ENCODE measurements at regions not wholly inside any gene's neighbourhood (a gene's known extent, or its start where the extent isn't known, plus 50 kb on each side); places are given as distances from the start of the nearest gene placed in this dataset.

- ChIA-PET CTCF (interaction anchor here (0.7 to 1.0 kb wide), 2 partner anchors 28 to 316 kb away, joined by 4 read pairs; no protein-coding TSS in a partner anchor), POLR2A (no interaction called here)
- Histone ChIP-seq H3K36me3 (ENCODE audit: control insufficient read depth in 2 of 2, insufficient read depth in 1 of 2, low read length in 2 of 2) (no peaks in the 10 kb centered on the region), H3K4me1 (ENCODE audit: control insufficient read depth, insufficient read depth, low read length) (peaks cover 8% of the 10 kb centered on the region; the same call in 1 of the 2 replicates), H3K9me3 (ENCODE audit: control insufficient read depth, insufficient read depth, low read depth, low read length) (no peaks in the 10 kb centered on the region), H3K27ac (ENCODE audit: extremely low read depth, low read depth, low read length) (no peak overlapping the region), H3K4me3 (ENCODE audit: low read depth, low read length) (no peak overlapping the region)
- TF ChIP-seq MEIS1 (CRISPR knock-in tag; IDR thresholded peaks at IDR 0.05; ENCODE audit: borderline replicate concordance) (no peak), ZFP41 (tag by site-specific recombination; IDR thresholded peaks at IDR 0.05; ENCODE audit: borderline replicate concordance) (no peak), ZNF121 (tag by site-specific recombination; IDR thresholded peaks at IDR 0.05) (no peak), ZNF214 (tag by site-specific recombination; IDR thresholded peaks at IDR 0.05; ENCODE audit: borderline replicate concordance) (no peak), ZBTB8A (tag by site-specific recombination; IDR thresholded peaks at IDR 0.05) (no peak), SCRT2 (tag by site-specific recombination; IDR thresholded peaks at IDR 0.05) (no peak), TCF7L2 (IDR thresholded peaks at IDR 0.05; ENCODE audit: borderline replicate concordance, low read depth, low read length) (no peak), GLI4 (tag by site-specific recombination; IDR thresholded peaks at IDR 0.05) (no peak), ZNF521 (tag by site-specific recombination; IDR thresholded peaks at IDR 0.05) (no peak), GLIS1 (tag by site-specific recombination; IDR thresholded peaks at IDR 0.05) (no peak), KLF10 (tag by site-specific recombination; IDR thresholded peaks at IDR 0.05) (no peak), EGR2 (tag by site-specific recombination; IDR thresholded peaks at IDR 0.05; ENCODE audit: low read depth) (no peak), MZF1 (tag by site-specific recombination; IDR thresholded peaks at IDR 0.05; ENCODE audit: borderline replicate concordance) (no peak), ZNF501 (tag by site-specific recombination; IDR thresholded peaks at IDR 0.05) (no peak), PRDM6 (tag by site-specific recombination; IDR thresholded peaks at IDR 0.05) (no peak), ZNF837 (tag by site-specific recombination; IDR thresholded peaks at IDR 0.05) (no peak), ZNF776 (tag by site-specific recombination; IDR thresholded peaks at IDR 0.05; ENCODE audit: borderline replicate concordance) (no peak), ZEB2 (tag by site-specific recombination; IDR thresholded peaks at IDR 0.05) (no peak)
Observed at GRCh38 chr6:126721581-126722160, 381.8 kb downstream of the CENPW start.

GRCh38 chr6:126722411-126722810, 382.5 kb downstream of the CENPW start:
- ChIA-PET POLR2A (no interaction called here), CTCF (interaction anchor here (0.7 kb wide), 1 partner anchor 29 kb away, joined by 4 read pairs; no protein-coding TSS in a partner anchor)
- Histone ChIP-seq H3K4me1 (ENCODE audit: control insufficient read depth, insufficient read depth, low read length) (peaks cover 2% of the 10 kb centered on the region; the same call in 1 of the 2 replicates), H3K27ac (ENCODE audit: extremely low read depth, low read depth, low read length) (no peak overlapping the region), H3K9me3 (ENCODE audit: control insufficient read depth, insufficient read depth, low read depth, low read length) (no peaks in the 10 kb centered on the region), H3K36me3 (ENCODE audit: control insufficient read depth in 2 of 2, insufficient read depth in 1 of 2, low read length in 2 of 2) (no peaks in the 10 kb centered on the region), H3K4me3 (ENCODE audit: low read depth, low read length) (no peak overlapping the region)
- no peak for TF ChIP-seq INSM2 (tag by site-specific recombination; IDR thresholded peaks at IDR 0.05)

GRCh38 chr6:126723541-126724170, 383.7 kb downstream of the CENPW start:
- Histone ChIP-seq H3K9me3 (ENCODE audit: control insufficient read depth, insufficient read depth, low read depth, low read length) (no peaks in the 10 kb centered on the region), H3K27ac (ENCODE audit: extremely low read depth, low read depth, low read length) (no peak overlapping the region), H3K36me3 (ENCODE audit: control insufficient read depth in 2 of 2, insufficient read depth in 1 of 2, low read length in 2 of 2) (no peaks in the 10 kb centered on the region), H3K4me1 (ENCODE audit: control insufficient read depth, insufficient read depth, low read length) (no peaks in the 10 kb centered on the region), H3K4me3 (ENCODE audit: low read depth, low read length) (no peak overlapping the region)
- POLR2A ChIA-PET, result no interaction called here
- CTCF ChIA-PET, result no interaction called here
- no peak for TF ChIP-seq SP7 (tag by site-specific recombination; IDR thresholded peaks at IDR 0.05)
- TF ChIP-seq ZBTB6 (tag by site-specific recombination; IDR thresholded peaks at IDR 0.05), result no peak
- no peak for TF ChIP-seq ZFHX2 (tag by site-specific recombination; conservative IDR thresholded peaks at IDR 0.05)
- no peak for TF ChIP-seq GLI2 (tag by site-specific recombination; IDR thresholded peaks at IDR 0.05; ENCODE audit: borderline replicate concordance, low read depth)
- no peak for TF ChIP-seq KLF8 (tag by site-specific recombination; IDR thresholded peaks at IDR 0.05)
- no peak for TF ChIP-seq KLF7 (tag by site-specific recombination; IDR thresholded peaks at IDR 0.05; ENCODE audit: borderline replicate concordance)
- TF ChIP-seq ZNF37A (tag by site-specific recombination; IDR thresholded peaks at IDR 0.05), result no peak
- TF ChIP-seq ELK4 (IDR thresholded peaks at IDR 0.05; ENCODE audit: borderline replicate concordance, low read depth, low read length), result no peak
- no peak for TF ChIP-seq ZNF792 (tag by site-specific recombination; IDR thresholded peaks at IDR 0.05)

Data from HEK293 (cell line).